Lower leg skin (tissue), 3 donors: ENCODE measurements at regions not wholly inside any gene's neighbourhood (a gene's known extent, or its start where the extent isn't known, plus 50 kb on each side); places are given as distances from the start of the nearest gene placed in this dataset.

Experiments
- POLR2A ChIP-seq, 2 donors: fragments of 450-650 bp; IDR thresholded peaks; one replicate each; pipeline ENCODE4 v1.6.1; 2016 to 2017; ENCODE audit warnings: antibody characterized with exemption in 2 of 2, mild to moderate bottlenecking in 1 of 2, moderate library complexity in 1 of 2
- TF ChIP-seq, protein P1 (sequence below), 3 donors: fragments of 450-650 bp; IDR thresholded peaks; one replicate each; pipeline ENCODE4 v1.5.1; 2016; ENCODE audit warnings: antibody characterized with exemption in 3 of 3, mild to moderate bottlenecking in 3 of 3, moderate library complexity in 2 of 3

DNA sequence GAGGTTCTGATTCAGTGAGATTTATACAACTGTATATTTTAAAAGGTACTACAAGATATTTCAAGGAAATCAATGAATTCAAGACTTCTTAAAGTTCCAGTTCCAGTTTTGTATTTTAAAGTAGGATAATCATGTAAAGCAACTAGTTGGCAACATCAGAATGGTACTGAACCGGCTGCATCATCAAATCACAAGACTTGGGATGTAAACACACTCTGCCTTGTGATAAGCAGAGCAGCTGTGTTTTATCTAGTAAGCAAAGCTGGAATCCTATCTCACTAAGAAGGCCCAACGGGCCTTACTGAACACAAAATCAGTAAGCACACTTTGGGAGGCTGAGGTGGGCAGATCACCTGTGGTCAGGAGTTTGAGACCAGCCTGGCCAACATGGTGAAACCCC, 327.2 kb upstream of the NREP start:
- TF ChIP-seq, protein P1, sequence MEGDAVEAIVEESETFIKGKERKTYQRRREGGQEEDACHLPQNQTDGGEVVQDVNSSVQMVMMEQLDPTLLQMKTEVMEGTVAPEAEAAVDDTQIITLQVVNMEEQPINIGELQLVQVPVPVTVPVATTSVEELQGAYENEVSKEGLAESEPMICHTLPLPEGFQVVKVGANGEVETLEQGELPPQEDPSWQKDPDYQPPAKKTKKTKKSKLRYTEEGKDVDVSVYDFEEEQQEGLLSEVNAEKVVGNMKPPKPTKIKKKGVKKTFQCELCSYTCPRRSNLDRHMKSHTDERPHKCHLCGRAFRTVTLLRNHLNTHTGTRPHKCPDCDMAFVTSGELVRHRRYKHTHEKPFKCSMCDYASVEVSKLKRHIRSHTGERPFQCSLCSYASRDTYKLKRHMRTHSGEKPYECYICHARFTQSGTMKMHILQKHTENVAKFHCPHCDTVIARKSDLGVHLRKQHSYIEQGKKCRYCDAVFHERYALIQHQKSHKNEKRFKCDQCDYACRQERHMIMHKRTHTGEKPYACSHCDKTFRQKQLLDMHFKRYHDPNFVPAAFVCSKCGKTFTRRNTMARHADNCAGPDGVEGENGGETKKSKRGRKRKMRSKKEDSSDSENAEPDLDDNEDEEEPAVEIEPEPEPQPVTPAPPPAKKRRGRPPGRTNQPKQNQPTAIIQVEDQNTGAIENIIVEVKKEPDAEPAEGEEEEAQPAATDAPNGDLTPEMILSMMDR (IDR thresholded peaks at IDR 0.05), result no peak
- no peak for TF ChIP-seq POLR2A (IDR thresholded peaks at IDR 0.05)
